ENCODE measurements at regions not wholly inside any gene's neighbourhood (a gene's known extent, or its start where the extent isn't known, plus 50 kb on each side); places are given as distances from the start of the nearest gene placed in this dataset.
"Not testable (repeated sequence)": the region's sequence is repeated elsewhere in the genome, so short reads cannot be mapped to it uniquely, and the experiment has no call there.

DNA sequence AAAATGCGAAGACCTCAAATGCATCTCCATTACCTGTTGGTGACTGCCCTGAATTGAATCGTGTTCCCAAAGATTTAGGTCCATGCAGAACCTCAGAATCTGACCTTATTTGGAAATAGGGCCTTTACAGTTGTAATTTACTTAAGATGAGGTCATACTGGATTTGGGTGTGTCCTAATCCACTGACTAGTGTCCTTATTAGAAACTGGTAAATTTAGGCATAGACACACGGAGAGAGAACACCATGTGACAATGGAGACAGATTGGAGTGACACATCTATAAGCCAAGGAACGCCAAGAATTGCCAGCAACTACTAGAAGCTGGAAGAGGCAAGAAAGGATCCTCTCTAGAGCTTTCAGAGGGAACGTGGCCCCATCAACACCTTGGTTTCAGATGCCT is 203.1 kb downstream of the SMAD2 start:
- no peak for DNase-seq

DNA sequence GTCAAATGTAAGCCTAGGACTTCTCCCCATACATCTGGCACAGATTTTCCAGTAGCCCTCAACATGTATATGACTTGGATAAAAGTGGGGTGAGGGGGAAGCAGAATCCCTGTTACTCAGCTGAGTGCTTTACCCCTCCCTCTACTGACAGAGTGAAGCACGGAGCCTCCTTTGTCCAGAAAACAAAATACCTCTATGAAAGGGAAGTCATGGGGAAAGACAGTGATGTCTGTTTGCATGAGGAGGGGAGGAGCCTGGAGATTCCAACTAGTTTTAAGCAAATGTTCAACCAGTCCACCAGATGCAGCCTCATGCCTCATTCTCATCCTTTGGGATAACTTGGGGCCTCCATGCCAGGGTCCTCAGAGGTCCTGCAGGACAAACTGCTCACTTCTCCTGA is 203.9 kb downstream of the SMAD2 start:
- DNase-seq, result no peak

DNA sequence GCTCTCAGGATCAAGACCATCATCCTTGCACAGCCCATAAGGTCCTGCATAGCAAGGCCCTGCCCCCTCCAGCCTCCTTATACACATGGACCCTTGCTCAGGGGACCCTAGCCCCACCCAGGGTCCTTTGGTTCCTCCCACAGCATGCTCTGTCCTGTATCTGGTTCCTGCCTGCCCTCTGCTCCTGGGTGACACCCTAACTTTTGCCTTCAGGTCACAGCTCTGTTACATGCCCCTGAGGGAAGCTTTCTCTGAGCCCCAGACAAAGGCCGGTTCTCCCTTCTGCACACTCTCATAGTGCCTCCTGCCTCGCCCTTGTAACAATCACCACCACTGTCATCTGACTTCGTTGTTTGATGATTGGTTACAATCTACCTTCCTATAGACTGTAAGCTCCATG is 204.8 kb downstream of the SMAD2 start:
- DNase-seq, result no peak

DNA sequence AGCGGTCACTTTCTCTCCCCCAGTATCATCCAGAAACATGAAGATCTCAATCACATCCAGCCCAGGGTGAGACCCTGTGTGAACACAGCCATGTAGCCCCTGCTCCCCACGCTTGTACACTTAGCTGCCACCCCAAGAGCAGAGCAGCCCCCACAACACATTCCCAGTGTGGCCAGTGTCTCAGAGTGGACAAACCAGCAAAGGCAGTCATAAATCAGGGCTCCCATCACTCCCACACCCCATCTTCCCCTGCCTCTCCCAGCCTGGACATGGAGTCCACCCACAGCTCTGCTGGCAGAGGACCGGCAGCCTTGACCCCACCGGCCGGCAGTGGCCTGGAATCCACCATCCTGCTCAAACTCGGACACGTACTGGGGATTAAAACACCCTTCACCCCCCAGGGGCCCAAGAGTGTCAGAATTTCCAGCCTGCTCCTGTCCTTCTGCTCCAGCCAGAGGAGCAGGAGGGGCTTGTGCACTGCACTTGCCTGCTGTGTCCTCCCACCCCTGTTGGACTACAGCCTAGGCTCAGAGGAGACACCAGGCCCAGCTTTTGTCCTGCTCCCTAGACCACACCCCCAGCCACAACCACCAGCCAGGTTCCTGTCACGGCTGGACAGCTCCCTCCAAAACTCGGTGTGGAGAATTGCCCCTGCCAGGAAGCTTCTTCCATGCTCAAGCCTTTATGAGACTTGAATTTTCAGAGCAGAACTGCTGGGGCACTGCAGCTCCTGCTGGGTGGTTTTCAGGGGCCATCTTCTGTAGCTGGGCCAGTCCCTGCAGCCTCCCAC is 206.1 kb downstream of the SMAD2 start:
- DNase-seq, result no peak

DNA sequence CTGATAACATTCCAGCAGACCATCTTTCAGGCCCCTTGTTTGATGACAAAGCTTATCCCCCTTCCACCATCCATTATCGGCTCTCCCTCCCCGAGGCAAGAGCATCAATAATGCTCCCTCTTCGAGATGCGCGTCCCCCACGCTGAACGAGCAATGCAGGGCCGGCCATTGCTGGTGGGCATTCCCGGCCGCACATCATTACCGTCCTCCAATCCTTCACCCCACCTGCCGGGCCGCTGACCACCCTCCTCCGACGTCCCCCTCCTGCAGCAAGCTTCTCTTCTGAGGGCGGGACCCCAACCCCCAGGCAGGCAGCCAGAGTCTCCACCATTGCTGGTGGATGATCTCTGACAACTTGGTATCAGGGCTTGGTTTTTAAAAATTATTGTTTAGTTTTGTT is 208.6 kb downstream of the SMAD2 start:
- no peak for DNase-seq

DNA sequence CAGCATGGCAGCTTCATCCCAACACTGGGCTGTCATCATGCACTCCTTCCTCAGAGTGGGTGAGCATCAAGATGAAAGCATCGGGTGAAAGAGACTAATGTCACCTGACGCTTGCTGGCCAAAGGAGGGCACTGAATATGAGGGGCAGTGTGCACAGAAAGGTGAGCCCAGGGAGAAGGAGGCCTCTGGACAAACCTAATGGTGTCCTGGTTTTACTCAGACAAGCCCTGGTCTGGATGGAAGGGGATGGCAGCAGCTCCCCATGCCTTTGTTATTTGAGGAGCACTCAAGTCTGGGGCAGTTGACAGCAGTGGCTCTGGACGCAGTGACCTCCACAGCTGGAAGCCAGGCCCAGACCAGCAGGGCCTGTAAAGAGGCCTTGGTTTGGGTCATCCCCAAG is 209.7 kb downstream of the SMAD2 start:
- no peak for DNase-seq

DNA sequence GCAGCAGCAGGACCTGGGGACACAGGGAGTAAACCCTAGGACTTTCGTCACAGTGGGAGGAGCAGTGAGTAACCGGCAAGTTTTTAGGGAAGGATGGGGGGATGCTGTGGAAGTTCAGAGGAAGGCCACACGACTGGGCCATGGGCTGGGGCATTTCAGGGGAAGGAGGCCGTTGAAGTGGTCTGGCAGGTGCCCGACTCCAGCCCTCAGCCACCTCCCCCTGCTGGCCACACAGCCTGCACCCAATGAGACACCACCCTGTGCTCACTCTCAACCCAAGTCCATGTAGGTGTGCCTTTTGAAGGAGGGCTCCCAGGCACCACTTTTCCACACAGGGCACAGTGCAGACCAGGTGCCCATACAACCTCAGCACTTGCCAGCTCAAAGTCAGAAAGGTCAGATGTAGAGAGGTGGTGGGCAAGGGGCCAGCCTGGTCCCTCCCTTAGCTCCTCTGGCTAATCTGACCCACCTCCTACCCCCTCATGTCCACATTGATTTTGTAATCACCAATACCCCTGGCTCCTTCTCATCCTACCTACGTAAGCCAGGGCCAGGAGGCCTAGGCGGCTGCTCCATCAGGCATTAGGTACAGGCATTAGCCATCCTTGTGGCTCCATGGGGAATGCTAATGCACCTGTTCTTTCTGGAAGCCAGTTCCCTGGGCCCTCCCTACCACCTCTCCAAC is 211.2 kb downstream of the SMAD2 start:
- no peak for DNase-seq

DNA sequence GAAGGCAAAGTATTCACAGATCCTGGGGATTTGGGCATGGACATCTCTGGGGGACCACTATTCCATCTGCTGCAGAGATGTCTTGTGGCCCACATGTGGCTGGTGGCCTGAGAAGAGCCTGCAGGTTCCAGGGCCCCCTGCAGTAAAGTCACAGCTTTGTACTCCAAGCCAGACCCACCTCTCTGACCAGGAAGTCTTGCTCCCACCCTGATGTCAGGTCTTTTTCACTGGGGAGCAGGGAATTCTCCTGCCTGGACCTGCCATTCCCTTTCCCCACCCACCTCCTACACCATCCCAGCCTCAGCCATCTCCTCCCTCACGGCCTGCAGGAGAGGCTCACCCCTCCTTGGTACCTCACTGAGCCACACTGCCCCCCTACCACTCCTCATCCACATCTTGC is 211.8 kb downstream of the SMAD2 start:
- no peak for DNase-seq

DNA sequence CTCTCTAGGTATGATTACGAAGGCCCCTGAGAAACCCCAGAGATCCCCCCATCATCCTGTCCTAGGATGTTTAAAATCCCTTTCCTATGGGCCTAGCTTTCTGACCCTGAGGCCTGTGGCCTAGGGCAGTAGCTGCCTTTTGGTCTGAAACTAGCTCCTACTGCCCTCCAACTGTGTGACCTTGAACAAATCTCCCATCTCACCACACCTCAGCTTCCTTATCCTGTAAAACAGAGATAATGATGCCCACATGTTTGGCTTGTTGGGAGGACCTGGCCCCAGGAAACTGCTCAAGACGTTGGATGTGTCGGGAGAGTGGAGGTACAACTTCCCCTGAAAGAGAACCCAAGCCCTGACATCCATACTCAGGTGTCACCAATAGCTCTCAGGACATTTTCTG is 213.2 kb downstream of the SMAD2 start:
- DNase-seq, result no peak

DNA sequence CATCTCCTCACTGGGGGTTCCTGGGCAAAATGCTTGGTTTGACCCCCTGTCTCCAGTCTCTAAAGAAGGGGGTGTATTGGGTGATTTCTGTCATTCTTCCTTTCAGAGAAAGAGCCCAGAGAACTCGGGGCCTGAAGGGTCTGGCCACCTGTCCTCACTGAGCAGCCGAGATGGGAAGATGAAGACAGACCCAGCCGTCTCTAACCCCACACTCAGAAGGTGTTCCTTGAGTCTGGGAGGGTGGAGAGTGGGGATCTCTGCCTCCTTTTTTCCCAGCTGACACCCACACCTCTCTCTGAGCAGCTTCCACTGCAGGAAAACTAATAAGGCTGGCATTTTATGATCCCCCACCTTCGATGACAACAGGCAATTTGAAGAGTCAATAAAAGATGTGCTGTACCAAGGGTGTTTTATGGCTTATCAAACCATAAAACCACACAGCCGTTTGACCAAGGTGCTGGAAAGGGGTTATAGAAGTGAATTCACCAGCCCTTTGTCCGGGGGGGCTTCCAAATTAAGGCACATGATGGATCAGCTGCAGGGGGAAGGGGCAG is 213.8 kb downstream of the SMAD2 start:
- no peak for DNase-seq

DNA sequence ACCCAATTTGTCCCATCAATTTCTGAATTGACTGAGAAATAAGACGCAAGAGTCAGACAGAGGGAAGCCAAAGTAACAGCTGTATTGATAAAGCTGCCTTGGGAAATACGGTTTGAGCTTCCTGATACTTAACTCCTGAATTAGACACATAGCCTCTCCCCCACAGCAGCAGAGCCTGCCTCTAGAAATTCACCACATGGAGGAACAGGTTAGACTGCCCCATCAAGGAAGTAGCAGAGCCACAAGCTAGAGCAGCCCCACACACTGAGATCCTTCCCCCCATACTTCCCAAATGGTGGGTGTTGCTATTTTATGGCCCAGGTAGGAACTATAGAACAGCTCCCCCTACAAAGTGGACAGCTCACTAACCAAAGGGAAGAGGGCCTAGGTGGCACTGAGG is 220.0 kb downstream of the SMAD2 start:
- DNase-seq, result no peak

DNA sequence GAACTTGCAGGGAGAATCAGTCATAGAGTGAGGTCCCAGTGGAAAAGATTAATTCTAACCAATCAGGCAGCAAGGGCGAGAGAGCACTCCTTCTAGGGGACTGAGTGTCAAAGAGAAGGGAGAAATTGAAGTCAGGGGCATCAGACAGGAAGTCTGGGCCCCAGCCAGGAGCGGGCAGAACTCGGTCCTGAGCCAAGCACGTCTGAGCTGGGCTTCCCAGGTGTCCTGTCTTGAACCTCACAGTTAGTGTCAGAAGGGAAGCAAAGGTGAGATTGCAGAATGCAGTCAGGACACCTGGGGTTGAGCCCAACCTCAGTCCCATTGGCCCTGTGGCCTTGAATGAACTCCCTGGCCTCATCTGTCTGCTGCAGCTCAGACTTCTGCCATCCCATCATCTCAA is 220.9 kb downstream of the SMAD2 start:
- DNase-seq, result no peak

DNA sequence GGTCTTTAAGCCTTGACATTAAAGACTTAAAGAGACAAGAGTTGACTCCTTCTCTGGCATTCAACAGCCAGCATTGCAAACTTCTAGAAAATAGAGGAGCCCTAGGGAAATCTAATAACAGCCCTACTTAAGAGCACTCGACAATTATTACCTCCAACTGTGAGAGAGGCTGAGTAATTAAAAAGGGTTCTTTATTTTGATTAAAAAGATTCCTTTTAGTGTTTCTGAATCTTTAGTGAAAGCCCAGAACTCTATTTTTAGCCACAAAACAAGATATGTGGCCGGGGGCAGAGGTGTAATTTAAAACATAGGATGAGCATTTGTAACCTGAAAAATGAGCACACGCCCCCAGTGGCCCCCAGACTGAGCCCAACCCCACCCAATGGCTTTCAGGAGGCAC is 222.3 kb downstream of the SMAD2 start:
- DNase-seq, result no peak

DNA sequence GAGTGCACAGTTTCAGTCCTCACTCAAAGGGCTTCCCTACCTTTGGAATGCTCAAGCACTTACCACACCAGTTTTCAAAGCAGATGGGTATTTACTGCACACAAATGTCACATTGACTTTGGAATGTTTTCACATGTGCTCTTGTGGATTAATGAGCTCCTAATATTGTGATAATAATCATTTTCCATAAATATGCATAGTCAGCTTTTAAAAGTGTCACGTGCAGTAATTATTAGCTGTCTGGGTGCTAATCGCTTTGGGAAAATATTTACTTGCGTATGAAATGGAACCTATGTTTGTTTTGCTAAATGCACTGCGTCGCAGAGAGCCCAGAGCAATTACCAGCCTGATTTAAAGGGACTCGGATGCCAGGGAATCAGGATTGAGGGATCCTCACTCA is 229.3 kb downstream of the SMAD2 start:
- DNase-seq, result no peak

DNA sequence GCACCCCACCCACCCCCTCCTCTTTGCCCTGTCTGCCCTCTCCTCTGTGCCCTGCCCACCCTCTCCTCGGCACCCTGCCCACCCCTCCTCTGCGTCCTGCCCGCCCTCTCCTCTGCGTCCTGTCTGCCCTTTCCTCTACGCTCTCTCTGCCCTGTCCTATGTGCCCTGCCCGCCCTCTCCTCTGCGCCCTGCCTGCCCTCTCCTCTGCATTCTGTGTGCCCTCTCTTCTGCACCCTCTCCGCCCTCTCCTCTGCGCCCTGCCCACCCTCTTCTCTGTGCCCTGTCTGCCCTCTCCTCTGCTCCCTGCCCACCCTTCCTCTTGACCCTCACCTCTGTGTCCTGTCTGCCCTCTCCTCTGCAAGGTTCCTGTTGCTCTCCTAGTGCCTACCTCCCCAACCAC is 233.6 kb downstream of the SMAD2 start:
- no peak for DNase-seq

DNA sequence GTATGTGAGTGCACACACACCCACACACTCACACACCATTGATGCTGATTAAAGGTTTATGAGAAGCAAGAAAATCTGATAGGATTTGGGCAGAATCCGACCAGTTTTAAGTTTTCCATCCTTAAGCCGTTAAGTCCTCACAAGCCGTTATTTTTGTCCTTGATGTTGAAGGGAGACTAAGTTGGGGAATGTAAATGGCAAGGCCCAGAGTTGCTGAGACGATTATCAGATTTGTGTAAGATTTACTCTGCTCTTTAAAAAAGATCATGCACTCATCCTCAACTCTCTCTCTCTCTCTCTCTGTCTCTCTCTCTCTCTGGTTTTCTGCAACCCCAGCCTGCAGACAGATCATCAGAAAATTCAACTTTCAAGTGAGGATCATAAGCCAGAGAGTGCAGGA is 238.8 kb downstream of the SMAD2 start:
- no peak for DNase-seq

DNA sequence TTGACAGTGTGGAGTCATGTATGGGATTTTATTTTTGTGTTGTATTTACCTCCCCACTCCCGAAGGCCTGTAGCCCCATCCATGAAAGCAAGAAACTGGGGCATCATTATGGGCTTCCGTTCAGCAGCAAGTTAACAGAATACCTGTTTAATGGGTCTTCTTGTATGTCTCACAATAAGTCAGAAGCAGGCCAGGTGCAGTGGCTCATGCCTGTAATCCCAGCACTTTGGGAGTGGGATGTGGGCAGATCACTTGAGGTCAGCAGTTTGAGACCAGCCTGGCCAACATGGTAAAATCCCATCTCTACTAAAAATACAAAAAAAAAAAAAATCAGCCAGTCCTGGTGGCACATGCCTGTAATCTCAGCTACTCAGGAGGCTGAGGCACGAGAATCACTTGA is 239.7 kb downstream of the SMAD2 start:
- DNase-seq, result not testable (repeated sequence)

DNA sequence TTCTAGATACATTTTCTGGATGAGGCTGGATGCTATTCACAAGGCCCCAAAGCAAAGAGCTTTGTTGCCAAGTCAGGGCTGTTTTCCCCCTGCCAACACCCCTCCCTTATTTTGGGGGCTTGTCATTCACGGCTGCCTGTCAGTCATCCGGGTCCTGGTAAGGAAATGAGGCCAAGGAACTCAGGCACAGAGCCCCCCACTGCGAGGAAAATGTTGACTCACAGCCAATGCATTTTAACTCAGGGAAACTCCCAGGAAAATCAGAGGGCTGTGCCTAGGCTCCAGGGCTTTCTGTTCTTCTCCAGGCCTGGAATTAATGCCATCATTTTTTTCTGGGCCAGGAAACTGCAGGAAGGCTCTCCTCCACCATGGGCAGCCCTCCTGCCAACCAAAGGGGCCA is 241.1 kb downstream of the SMAD2 start:
- peak; percentile 2 for DNase-seq

DNA sequence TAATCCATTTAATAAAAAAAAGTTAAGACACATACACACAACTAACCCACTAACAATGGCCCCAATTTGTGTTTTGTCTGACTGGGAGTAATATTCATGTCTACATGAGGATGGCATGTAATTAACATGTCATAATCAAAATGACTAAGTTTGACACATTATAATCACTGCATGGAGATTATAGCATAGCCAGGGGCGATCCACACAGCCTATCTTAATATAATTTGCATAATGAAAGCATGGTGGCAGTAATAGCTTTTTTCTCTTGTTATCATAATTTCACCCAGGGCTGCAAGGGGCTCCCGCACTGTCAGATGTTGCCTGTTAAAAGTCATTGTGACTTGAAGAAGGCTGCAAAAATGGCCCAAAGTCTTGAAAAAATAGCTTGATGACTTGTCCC is 243.7 kb downstream of the SMAD2 start:
- DNase-seq, result no peak

DNA sequence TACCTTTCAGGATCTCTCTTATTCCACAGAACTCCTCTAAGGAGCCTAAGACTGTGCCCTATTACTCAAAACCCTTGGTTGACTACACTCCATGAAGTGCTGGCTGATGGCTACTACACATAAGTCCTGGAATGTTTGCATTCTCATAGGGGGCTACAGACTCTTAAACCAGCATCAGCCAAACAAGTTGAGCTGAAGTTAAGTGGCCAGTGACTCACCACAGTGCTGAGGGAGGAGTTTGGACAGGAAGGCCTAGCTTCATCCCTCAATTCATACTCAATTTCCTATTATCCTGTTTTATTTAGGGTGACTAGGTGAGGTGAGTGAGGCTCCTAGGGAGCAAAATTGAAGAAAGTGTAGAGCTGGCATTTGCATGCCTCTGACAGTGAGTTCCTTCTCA is 246.7 kb downstream of the SMAD2 start:
- DNase-seq, result peak; percentile 11

DNA sequence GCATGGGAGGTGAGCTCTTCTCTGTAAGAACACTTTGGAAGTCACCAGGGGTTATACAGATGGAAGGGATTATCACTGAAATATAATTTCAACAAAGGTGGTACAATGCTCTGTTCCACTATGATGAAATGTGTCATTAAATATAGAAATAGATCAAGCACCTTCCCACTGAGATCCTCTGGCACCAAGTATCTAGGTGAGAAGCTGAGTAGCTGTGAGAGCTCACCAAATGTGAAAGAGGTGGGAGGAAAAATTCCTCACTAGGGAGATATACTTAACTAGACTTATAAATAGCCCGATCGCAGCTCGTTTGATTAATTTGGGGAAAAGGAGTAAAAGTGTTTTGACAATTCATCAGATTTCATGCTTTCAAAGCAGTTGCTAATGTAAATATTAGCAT is 247.6 kb downstream of the SMAD2 start:
- no peak for DNase-seq

DNA sequence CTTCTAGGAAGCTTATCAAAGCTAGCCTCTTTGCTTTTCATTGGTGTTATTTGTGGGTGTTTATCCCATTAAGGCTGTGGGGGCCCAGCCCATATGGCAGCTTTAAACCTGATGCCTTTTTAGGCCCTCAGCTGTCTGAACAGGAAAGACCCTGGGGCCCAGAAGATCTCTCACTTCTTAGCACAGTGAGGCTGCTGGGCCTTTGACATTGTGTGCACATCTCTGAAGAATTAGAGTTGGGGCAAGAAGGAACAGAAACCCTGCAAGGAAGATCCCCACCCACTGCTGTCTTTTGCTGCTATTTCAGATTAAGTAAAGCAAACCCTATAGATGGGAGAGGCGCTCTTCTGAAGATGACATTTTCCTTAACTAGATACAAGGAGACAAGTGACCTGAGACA is 250.0 kb downstream of the SMAD2 start:
- DNase-seq, result no peak

DNA sequence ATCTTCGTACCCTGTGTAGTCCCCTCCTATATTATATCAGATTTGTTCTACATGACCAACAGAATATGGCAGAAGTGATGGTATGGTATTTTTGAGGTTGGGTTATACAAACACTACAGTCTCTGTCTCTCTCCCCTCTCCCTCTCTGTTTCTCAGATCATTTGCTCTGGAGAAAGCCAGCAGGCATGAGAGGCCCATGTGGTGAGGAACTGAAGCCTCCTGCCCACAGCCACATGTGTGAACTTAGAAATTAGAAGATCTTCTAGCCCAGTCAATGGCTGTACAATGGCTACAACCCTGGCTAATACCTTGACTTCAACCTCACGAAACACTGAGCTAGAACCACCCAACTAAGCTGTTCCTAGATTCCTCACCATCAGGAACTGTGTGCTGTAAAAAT is 250.6 kb downstream of the SMAD2 start:
- no peak for DNase-seq

DNA sequence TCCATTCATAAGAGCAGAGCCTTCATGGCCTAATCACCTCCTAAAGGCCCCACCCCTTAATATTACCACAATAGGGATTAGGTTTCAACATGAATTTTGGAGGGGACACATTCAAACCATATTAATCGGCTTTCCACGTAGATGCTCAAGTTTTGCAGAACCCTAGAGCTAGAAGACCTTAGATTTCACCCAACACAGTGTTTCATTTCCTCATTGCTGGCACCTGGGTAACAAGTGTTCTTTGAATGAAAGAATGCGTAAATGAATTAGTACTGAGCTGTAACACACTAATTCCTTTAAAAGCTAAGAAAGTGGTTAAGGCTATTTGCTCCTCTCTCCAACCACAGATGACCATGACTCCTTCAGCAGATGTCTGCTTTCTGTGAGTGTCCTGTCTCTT is 252.5 kb downstream of the SMAD2 start:
- no peak for DNase-seq

Measured in fibroblast of skin of back (primary cell).